T1000 (cell line): ENCODE measurements at regions not wholly inside any gene's neighbourhood (a gene's known extent, or its start where the extent isn't known, plus 50 kb on each side); places are given as distances from the start of the nearest gene placed in this dataset.

Source experiments
- DNase-seq: peaks from one replicate; lab custom pipeline; 2025; ENCODE audit warnings: mixed read lengths; lab: John Stamatoyannopoulos, UW

GRCh38 chr20:52783769-52784168 lies 188.4 kb upstream of the TSHZ2 start:
- DNase-seq = no peak

- DNase-seq = no peak
These were observed 191.7 kb upstream of the TSHZ2 start for GRCh38 chr20:52780462-52780861.

GRCh38 chr20:52779125-52779524 lies 193.0 kb upstream of the TSHZ2 start:
- DNase-seq = no peak

- no peak for DNase-seq
These were observed 195.0 kb upstream of the TSHZ2 start for GRCh38 chr20:52777171-52777570.

GRCh38 chr20:52775786-52776185 lies 196.4 kb upstream of the TSHZ2 start:
- no peak for DNase-seq

GRCh38 chr20:52768694-52769093 lies 203.5 kb upstream of the TSHZ2 start:
- DNase-seq = no peak

GRCh38 chr20:52766645-52767435 lies 205.3 kb upstream of the TSHZ2 start:
- no peak for DNase-seq

GRCh38 chr20:52763321-52763853 lies 208.8 kb upstream of the TSHZ2 start:
- no peak for DNase-seq

- DNase-seq = no peak
These were observed 210.3 kb upstream of the TSHZ2 start for GRCh38 chr20:52761867-52762266.

GRCh38 chr20:52760791-52761190 lies 211.4 kb upstream of the TSHZ2 start:
- no peak for DNase-seq

- DNase-seq = no peak
These were observed 214.7 kb upstream of the TSHZ2 start for GRCh38 chr20:52757411-52757810.

GRCh38 chr20:52755744-52756143 lies 216.4 kb upstream of the TSHZ2 start:
- no peak for DNase-seq

- DNase-seq = no peak
These were observed 217.8 kb upstream of the TSHZ2 start for GRCh38 chr20:52754366-52754765.

- DNase-seq = no peak
These were observed 220.1 kb upstream of the TSHZ2 start for GRCh38 chr20:52752023-52752422.

GRCh38 chr20:52751571-52751970 lies 220.6 kb upstream of the TSHZ2 start:
- no peak for DNase-seq

- no peak for DNase-seq
These were observed 222.2 kb upstream of the TSHZ2 start for GRCh38 chr20:52749938-52750337.

GRCh38 chr20:52748990-52749389 lies 223.2 kb upstream of the TSHZ2 start:
- no peak for DNase-seq

GRCh38 chr20:52748285-52748932 lies 223.7 kb upstream of the TSHZ2 start:
- DNase-seq = no peak

GRCh38 chr20:52747845-52748284 lies 224.3 kb upstream of the TSHZ2 start:
- no peak for DNase-seq

- no peak for DNase-seq
These were observed 225.4 kb upstream of the TSHZ2 start for GRCh38 chr20:52746770-52747169.

- DNase-seq = no peak
These were observed 226.0 kb upstream of the TSHZ2 start for GRCh38 chr20:52746190-52746589.

GRCh38 chr20:52744441-52744840 lies 227.7 kb upstream of the TSHZ2 start:
- no peak for DNase-seq

GRCh38 chr20:52738081-52738480 lies 234.1 kb upstream of the TSHZ2 start:
- DNase-seq = no peak
